Ishikawa (cell line): ENCODE measurements at regions not wholly inside any gene's neighbourhood (a gene's known extent, or its start where the extent isn't known, plus 50 kb on each side); places are given as distances from the start of the nearest gene placed in this dataset.

ENCODE experiments used
- CEBPB ChIP-seq: IDR thresholded peaks from 2 replicates; pipeline ENCODE4 v1.6.1; 2012
- EGR1 ChIP-seq: IDR thresholded peaks from 2 replicates; pipeline ENCODE4 v1.6.1; 2012
- EP300 ChIP-seq: IDR thresholded peaks from 2 replicates; pipeline ENCODE4 v1.6.1; 2012; ENCODE audit warnings: borderline replicate concordance
- FOXM1 ChIP-seq: IDR thresholded peaks from 2 replicates; pipeline ENCODE4 v1.6.1; 2012; ENCODE audit warnings: low read depth, borderline replicate concordance
- RAD21 ChIP-seq: IDR thresholded peaks from 2 replicates; pipeline ENCODE4 v1.6.1; 2012; ENCODE audit warnings: low read depth
- REST ChIP-seq: IDR thresholded peaks from 2 replicates; pipeline ENCODE4 v1.6.1; 2012; ENCODE audit warnings: low read depth, mild to moderate bottlenecking
- TAF1 ChIP-seq: IDR thresholded peaks from 2 replicates; pipeline ENCODE4 v1.6.1; 2012; ENCODE audit warnings: low read depth, mild to moderate bottlenecking
- TCF12 ChIP-seq: IDR thresholded peaks from 2 replicates; pipeline ENCODE4 v1.6.1; 2012; ENCODE audit warnings: low read depth
- TEAD4 ChIP-seq: IDR thresholded peaks from 2 replicates; pipeline ENCODE4 v1.6.1; 2012
- USF1 ChIP-seq: IDR thresholded peaks from 2 replicates; pipeline ENCODE4 v1.6.1; 2012

GRCh38 chr7:25931156-25931555 lies 220.8 kb upstream of the NFE2L3 start:
- TF ChIP-seq CEBPB (no peak), EP300 (no peak), REST (no peak), RAD21 (no peak), FOXM1 (no peak), TEAD4 (no peak), TAF1 (no peak), EGR1 (no peak), TCF12 (no peak), USF1 (no peak)
